ENCODE measurements at regions not wholly inside any gene's neighbourhood (a gene's known extent, or its start where the extent isn't known, plus 50 kb on each side); places are given as distances from the start of the nearest gene placed in this dataset.

GRCh38 chr7:41007811-41008210 lies 695.1 kb downstream of the INHBA start:
- ATAC-seq (no peak), FAIRE-seq (no peak), DNase-seq (ENCODE audit: low read depth in 1 of 2, low spot score in 1 of 2) (no peak)
- peaks cover 30% of the 10 kb centered on the region for H3K4me1 ChIP-seq
- no peak overlapping the region for H3K4me2 ChIP-seq
- TF ChIP-seq POLR2AphosphoS2 (conservative IDR thresholded peaks at IDR 0.05; ENCODE audit: low read length) (no peak), HEYL (CRISPR knock-in tag; IDR thresholded peaks at IDR 0.05) (no peak), HMGXB4 (CRISPR knock-in tag; IDR thresholded peaks at IDR 0.05; ENCODE audit: borderline replicate concordance) (no peak), KDM5A (IDR thresholded peaks at IDR 0.05) (no peak), MYC (IDR thresholded peaks at IDR 0.05; ENCODE audit: borderline replicate concordance, low read length) (no peak), TP53 (CRISPR knock-in tag; IDR thresholded peaks at IDR 0.05) (no peak), BHLHE40 (IDR thresholded peaks at IDR 0.05; ENCODE audit: low read depth, low read length) (no peak), RNF2 (IDR thresholded peaks at IDR 0.05; ENCODE audit: borderline replicate concordance, low read depth) (no peak), ZSCAN20 (CRISPR knock-in tag; IDR thresholded peaks at IDR 0.05) (no peak), JUNB (IDR thresholded peaks at IDR 0.05) (no peak), HOXA7 (CRISPR knock-in tag; IDR thresholded peaks at IDR 0.05) (no peak), ZC3H11A (IDR thresholded peaks at IDR 0.05) (no peak), SREBF2 (IDR thresholded peaks at IDR 0.05) (no peak), FOSB (CRISPR knock-in tag; IDR thresholded peaks at IDR 0.05) (no peak), NPAS2 (CRISPR knock-in tag; IDR thresholded peaks at IDR 0.05; ENCODE audit: borderline replicate concordance) (no peak), RCOR1 (IDR thresholded peaks at IDR 0.05; ENCODE audit: low read depth, low read length) (no peak), CBX2 (IDR thresholded peaks at IDR 0.05; ENCODE audit: borderline replicate concordance, low read depth) (no peak)
- TF ChIP-seq, protein P1, sequence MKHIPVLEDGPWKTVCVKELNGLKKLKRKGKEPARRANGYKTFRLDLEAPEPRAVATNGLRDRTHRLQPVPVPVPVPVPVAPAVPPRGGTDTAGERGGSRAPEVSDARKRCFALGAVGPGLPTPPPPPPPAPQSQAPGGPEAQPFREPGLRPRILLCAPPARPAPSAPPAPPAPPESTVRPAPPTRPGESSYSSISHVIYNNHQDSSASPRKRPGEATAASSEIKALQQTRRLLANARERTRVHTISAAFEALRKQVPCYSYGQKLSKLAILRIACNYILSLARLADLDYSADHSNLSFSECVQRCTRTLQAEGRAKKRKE (CRISPR knock-in tag; IDR thresholded peaks at IDR 0.05; ENCODE audit: low read depth) = no peak
- TF ChIP-seq, protein P2, sequence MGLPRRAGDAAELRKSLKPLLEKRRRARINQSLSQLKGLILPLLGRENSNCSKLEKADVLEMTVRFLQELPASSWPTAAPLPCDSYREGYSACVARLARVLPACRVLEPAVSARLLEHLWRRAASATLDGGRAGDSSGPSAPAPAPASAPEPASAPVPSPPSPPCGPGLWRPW (IDR thresholded peaks at IDR 0.05) = no peak
- TF ChIP-seq, protein P3, sequence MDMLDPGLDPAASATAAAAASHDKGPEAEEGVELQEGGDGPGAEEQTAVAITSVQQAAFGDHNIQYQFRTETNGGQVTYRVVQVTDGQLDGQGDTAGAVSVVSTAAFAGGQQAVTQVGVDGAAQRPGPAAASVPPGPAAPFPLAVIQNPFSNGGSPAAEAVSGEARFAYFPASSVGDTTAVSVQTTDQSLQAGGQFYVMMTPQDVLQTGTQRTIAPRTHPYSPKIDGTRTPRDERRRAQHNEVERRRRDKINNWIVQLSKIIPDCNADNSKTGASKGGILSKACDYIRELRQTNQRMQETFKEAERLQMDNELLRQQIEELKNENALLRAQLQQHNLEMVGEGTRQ (IDR thresholded peaks at IDR 0.05) = no peak
- H3K9me3 ChIP-seq = no peaks in the 10 kb centered on the region; the same call in 2 of the 3 replicates
- ChIA-PET CTCF (no interaction called here), POLR2A (no interaction called here)
- no peak overlapping the region for H3K4me3 ChIP-seq
- 6% methylated on average over 3 of the region's 3 CpGs for WGBS (ENCODE audit: missing lambda C conversion rate)
- no peak overlapping the region for H3K27ac ChIP-seq

- TF ChIP-seq POLR2AphosphoS2 (conservative IDR thresholded peaks at IDR 0.05; ENCODE audit: low read length) = no peak
- TF ChIP-seq SMC3 (IDR thresholded peaks at IDR 0.05) = no peak
- no peak for TF ChIP-seq ZNF302 (CRISPR knock-in tag; IDR thresholded peaks at IDR 0.05)
- TF ChIP-seq EP300 (IDR thresholded peaks at IDR 0.05) = no peak
- TF ChIP-seq PHF8 (IDR thresholded peaks at IDR 0.05; ENCODE audit: borderline replicate concordance, low read depth) = no peak
- no peak for TF ChIP-seq NFE2L2 (conservative IDR thresholded peaks at IDR 0.05; ENCODE audit: low read length)
- no peak for TF ChIP-seq HOXB5 (CRISPR knock-in tag; IDR thresholded peaks at IDR 0.05)
- TF ChIP-seq FOXS1 (CRISPR knock-in tag; IDR thresholded peaks at IDR 0.05) = no peak
- no peak for TF ChIP-seq GATA3 (IDR thresholded peaks at IDR 0.05; ENCODE audit: borderline replicate concordance)
- 8% methylated on average over 4 of the region's 4 CpGs for WGBS (ENCODE audit: missing lambda C conversion rate)
- POLR2A ChIA-PET = no interaction called here
- CTCF ChIA-PET = no interaction called here
- Histone ChIP-seq H3K4me3 (no peak overlapping the region), H3K9me3 (no peaks in the 10 kb centered on the region; the same call in 2 of the 3 replicates), H3K4me2 (no peak overlapping the region), H3K27ac (0 out of 6 replicates have a peak overlapping the region, but pooled peaks of 1 of the 2 experiments have one; percentile 15), H3K4me1 (peaks cover 30% of the 10 kb centered on the region)
- DNase-seq (ENCODE audit: low read depth in 1 of 2, low spot score in 1 of 2) = no peak
- no peak for FAIRE-seq
- ATAC-seq = no peak
Measured at GRCh38 chr7:41007351-41007751, 695.5 kb downstream of the INHBA start.

Measured in A549 (cell line).